ENCODE measurements at regions not wholly inside any gene's neighbourhood (a gene's known extent, or its start where the extent isn't known, plus 50 kb on each side); places are given as distances from the start of the nearest gene placed in this dataset.

GRCh38 chrX:45306794-45307193, 106.1 kb upstream of the DIPK2B start:
- DNase-seq (ENCODE audit: low spot score): no peak

GRCh38 chrX:45300638-45301037, 100.0 kb upstream of the DIPK2B start:
- DNase-seq (ENCODE audit: low spot score): no peak

- no peak for DNase-seq (ENCODE audit: low spot score)
Measured at GRCh38 chrX:45295259-45295986, 94.7 kb upstream of the DIPK2B start.

GRCh38 chrX:45274576-45274975, 73.9 kb upstream of the DIPK2B start:
- no peak for DNase-seq (ENCODE audit: low spot score)

GRCh38 chrX:45267007-45267406, 66.3 kb upstream of the DIPK2B start:
- DNase-seq (ENCODE audit: low spot score): no peak

GRCh38 chrX:45266456-45266855, 65.8 kb upstream of the DIPK2B start:
- DNase-seq (ENCODE audit: low spot score): no peak

- DNase-seq (ENCODE audit: low spot score): no peak
Measured at GRCh38 chrX:45264865-45265264, 64.2 kb upstream of the DIPK2B start.

- DNase-seq (ENCODE audit: low spot score): no peak
Measured at GRCh38 chrX:45261471-45261870, 60.8 kb upstream of the DIPK2B start.

GRCh38 chrX:45261005-45261404, 60.3 kb upstream of the DIPK2B start:
- no peak for DNase-seq (ENCODE audit: low spot score)

- no peak for DNase-seq (ENCODE audit: low spot score)
Measured at GRCh38 chrX:45258731-45259402, 58.2 kb upstream of the DIPK2B start.
